Stimulated activated naive CD8-positive, alpha-beta T cell treated with anti-CD3 and anti-CD28 coated beads, Interleukin-15, Interleukin-2, amounts not matched to agents 100 ng/mL and 50 ng/mL, for 24 hours (primary cell): ENCODE measurements at regions not wholly inside any gene's neighbourhood (a gene's known extent, or its start where the extent isn't known, plus 50 kb on each side); places are given as distances from the start of the nearest gene placed in this dataset.

Source experiments
- H3K27ac Mint-ChIP-seq: one replicate; pipeline ENCODE4 v1.8.0; 2021; ENCODE audit warnings: mild to moderate bottlenecking, mixed read lengths
- H3K27me3 Mint-ChIP-seq: one replicate; pipeline ENCODE4 v1.8.0; 2021; ENCODE audit warnings: mixed read lengths
- H3K36me3 Mint-ChIP-seq: one replicate; pipeline ENCODE4 v1.8.0; 2021; ENCODE audit warnings: low read depth, mixed read lengths
- H3K4me1 Mint-ChIP-seq: one replicate; pipeline ENCODE4 v1.8.0; 2021; ENCODE audit warnings: low read depth, mixed read lengths
- H3K4me3 Mint-ChIP-seq: one replicate; pipeline ENCODE4 v1.8.0; 2021; ENCODE audit warnings: mild to moderate bottlenecking, mixed read lengths
- H3K9me3 Mint-ChIP-seq: one replicate; pipeline ENCODE4 v1.8.0; 2021; ENCODE audit warnings: mixed read lengths

- no peak overlapping the region for H3K27ac Mint-ChIP-seq
- H3K27me3 Mint-ChIP-seq = peaks cover 11% of the 10 kb centered on the region
Measured at GRCh38 chr7:3238525-3239210, 62.4 kb upstream of the SDK1 start.

GRCh38 chr7:3239291-3239691 lies 61.8 kb upstream of the SDK1 start:
- H3K9me3 Mint-ChIP-seq = peaks cover 23% of the 10 kb centered on the region
- H3K27ac Mint-ChIP-seq = no peak overlapping the region
- peaks cover 6% of the 10 kb centered on the region for H3K36me3 Mint-ChIP-seq
- H3K27me3 Mint-ChIP-seq = peaks cover 11% of the 10 kb centered on the region
- no peaks in the 10 kb centered on the region for H3K4me1 Mint-ChIP-seq
- H3K4me3 Mint-ChIP-seq = no peak overlapping the region

More at GRCh38 chr7:3238525-3239210, 62.4 kb upstream of the SDK1 start:
- Mint-ChIP-seq H3K4me3 (no peak overlapping the region), H3K4me1 (no peaks in the 10 kb centered on the region), H3K36me3 (peaks cover 6% of the 10 kb centered on the region), H3K9me3 (peaks cover 23% of the 10 kb centered on the region)

- H3K9me3 Mint-ChIP-seq = peaks cover 12% of the 10 kb centered on the region
- H3K27me3 Mint-ChIP-seq = peaks cover 4% of the 10 kb centered on the region
- no peaks in the 10 kb centered on the region for H3K4me1 Mint-ChIP-seq
- no peak overlapping the region for H3K4me3 Mint-ChIP-seq
- H3K27ac Mint-ChIP-seq = no peak overlapping the region
- H3K36me3 Mint-ChIP-seq = no peaks in the 10 kb centered on the region
Measured at GRCh38 chr7:3240826-3241430, 60.1 kb upstream of the SDK1 start.

GRCh38 chr7:3241686-3242258 lies 59.3 kb upstream of the SDK1 start:
- H3K9me3 Mint-ChIP-seq = peaks cover 10% of the 10 kb centered on the region
- peaks cover 8% of the 10 kb centered on the region for H3K27me3 Mint-ChIP-seq
- no peaks in the 10 kb centered on the region for H3K4me1 Mint-ChIP-seq
- H3K27ac Mint-ChIP-seq = no peak overlapping the region
- peaks cover under 1% of the 10 kb centered on the region for H3K36me3 Mint-ChIP-seq
- H3K4me3 Mint-ChIP-seq = no peak overlapping the region

GRCh38 chr7:3242398-3242972 lies 58.6 kb upstream of the SDK1 start:
- peaks cover 4% of the 10 kb centered on the region for H3K36me3 Mint-ChIP-seq
- H3K9me3 Mint-ChIP-seq = peaks cover 14% of the 10 kb centered on the region
- peaks cover 12% of the 10 kb centered on the region for H3K27me3 Mint-ChIP-seq
- H3K4me1 Mint-ChIP-seq = no peaks in the 10 kb centered on the region
- no peak overlapping the region for H3K27ac Mint-ChIP-seq
- no peak overlapping the region for H3K4me3 Mint-ChIP-seq

GRCh38 chr7:3243256-3243655 lies 57.8 kb upstream of the SDK1 start:
- peaks cover 8% of the 10 kb centered on the region for H3K27me3 Mint-ChIP-seq
- H3K36me3 Mint-ChIP-seq = peaks cover 4% of the 10 kb centered on the region
- peaks cover 10% of the 10 kb centered on the region for H3K9me3 Mint-ChIP-seq
- H3K4me1 Mint-ChIP-seq = no peaks in the 10 kb centered on the region
- H3K27ac Mint-ChIP-seq = no peak overlapping the region
- H3K4me3 Mint-ChIP-seq = no peak overlapping the region

- Mint-ChIP-seq H3K4me3 (no peak overlapping the region), H3K27me3 (peaks cover 8% of the 10 kb centered on the region), H3K4me1 (no peaks in the 10 kb centered on the region), H3K9me3 (peaks cover 9% of the 10 kb centered on the region), H3K36me3 (peaks cover 4% of the 10 kb centered on the region), H3K27ac (no peak overlapping the region)
Measured at GRCh38 chr7:3243680-3244079, 57.4 kb upstream of the SDK1 start.

- Mint-ChIP-seq H3K27me3 (peaks cover 8% of the 10 kb centered on the region), H3K27ac (no peak overlapping the region), H3K4me1 (no peaks in the 10 kb centered on the region), H3K4me3 (no peak overlapping the region), H3K36me3 (peaks cover 4% of the 10 kb centered on the region), H3K9me3 (peaks cover 9% of the 10 kb centered on the region)
Measured at GRCh38 chr7:3244241-3244814, 56.7 kb upstream of the SDK1 start.

- Mint-ChIP-seq H3K27me3 (peaks cover 8% of the 10 kb centered on the region), H3K27ac (no peak overlapping the region), H3K4me3 (no peak overlapping the region), H3K4me1 (no peaks in the 10 kb centered on the region), H3K9me3 (peaks cover 9% of the 10 kb centered on the region), H3K36me3 (peaks cover 4% of the 10 kb centered on the region)
Measured at GRCh38 chr7:3245077-3245476, 56.0 kb upstream of the SDK1 start.

GRCh38 chr7:3245721-3246120 lies 55.3 kb upstream of the SDK1 start:
- peaks cover 8% of the 10 kb centered on the region for H3K27me3 Mint-ChIP-seq
- H3K9me3 Mint-ChIP-seq = peaks cover 9% of the 10 kb centered on the region
- H3K36me3 Mint-ChIP-seq = peaks cover 4% of the 10 kb centered on the region
- no peak overlapping the region for H3K4me3 Mint-ChIP-seq
- H3K27ac Mint-ChIP-seq = no peak overlapping the region
- H3K4me1 Mint-ChIP-seq = no peaks in the 10 kb centered on the region

- H3K4me1 Mint-ChIP-seq = no peaks in the 10 kb centered on the region
- no peak overlapping the region for H3K4me3 Mint-ChIP-seq
- no peak overlapping the region for H3K27ac Mint-ChIP-seq
- peaks cover 4% of the 10 kb centered on the region for H3K36me3 Mint-ChIP-seq
- H3K9me3 Mint-ChIP-seq = peaks cover 9% of the 10 kb centered on the region
- peaks cover 8% of the 10 kb centered on the region for H3K27me3 Mint-ChIP-seq
Measured at GRCh38 chr7:3246127-3246526, 54.9 kb upstream of the SDK1 start.

- Mint-ChIP-seq H3K36me3 (peaks cover 4% of the 10 kb centered on the region), H3K9me3 (peaks cover 9% of the 10 kb centered on the region), H3K4me1 (no peaks in the 10 kb centered on the region), H3K27ac (no peak overlapping the region), H3K27me3 (peaks cover 8% of the 10 kb centered on the region), H3K4me3 (no peak overlapping the region)
Measured at GRCh38 chr7:3246651-3247050, 54.4 kb upstream of the SDK1 start.

- peaks cover 9% of the 10 kb centered on the region for H3K9me3 Mint-ChIP-seq
- H3K27ac Mint-ChIP-seq = no peak overlapping the region
- H3K4me1 Mint-ChIP-seq = no peaks in the 10 kb centered on the region
- H3K36me3 Mint-ChIP-seq = peaks cover 4% of the 10 kb centered on the region
- H3K27me3 Mint-ChIP-seq = peaks cover 14% of the 10 kb centered on the region
- H3K4me3 Mint-ChIP-seq = no peak overlapping the region
Measured at GRCh38 chr7:3250725-3251124, 50.3 kb upstream of the SDK1 start.
